ENCODE measurements at regions not wholly inside any gene's neighbourhood (a gene's known extent, or its start where the extent isn't known, plus 50 kb on each side); places are given as distances from the start of the nearest gene placed in this dataset.
"Not testable (repeated sequence)": the region's sequence is repeated elsewhere in the genome, so short reads cannot be mapped to it uniquely, and the experiment has no call there.

- no peak for DNase-seq
Observed at GRCh38 chr5:101009758-101010519, 106.9 kb upstream of the ST8SIA4 start.

DNA sequence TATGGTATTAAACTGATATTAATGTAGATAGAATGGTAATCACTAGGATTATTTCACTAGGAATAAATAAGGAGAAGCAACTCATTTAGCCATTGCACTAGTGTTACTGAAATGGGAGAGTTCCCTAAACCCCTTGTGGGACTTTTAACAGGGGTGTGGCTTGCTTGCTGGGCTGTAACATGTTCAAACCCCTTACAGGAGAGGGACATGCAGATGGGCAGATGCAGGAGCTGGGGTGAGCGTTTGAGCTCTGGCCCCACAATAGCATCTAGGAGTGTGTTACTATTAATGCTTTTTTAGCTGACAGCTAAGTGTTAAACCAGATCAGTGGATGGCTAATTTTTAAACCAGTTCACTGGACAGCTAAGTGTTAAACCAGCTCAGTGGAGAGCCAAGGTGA is 89.3 kb upstream of the ST8SIA4 start:
- DNase-seq = no peak

GRCh38 chr5:100983601-100984000 is 80.5 kb upstream of the ST8SIA4 start:
- DNase-seq = not testable (repeated sequence)

DNA sequence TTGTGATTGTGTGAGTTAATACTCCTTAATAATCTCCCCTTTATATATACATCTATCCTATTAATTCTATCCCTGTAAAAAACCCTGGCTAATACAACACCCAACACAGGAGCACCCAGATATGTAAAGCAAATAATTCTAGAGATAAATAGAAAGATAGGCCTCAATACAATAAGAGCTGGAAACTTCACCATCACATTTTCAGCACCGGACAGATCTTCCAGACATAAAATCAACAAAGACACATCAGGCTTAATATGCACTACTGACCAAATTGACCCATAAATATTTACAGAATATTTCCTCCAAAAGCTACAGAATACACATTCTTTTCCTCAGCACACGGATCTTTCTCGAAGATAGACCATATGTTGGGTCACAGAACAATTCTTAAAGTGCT is 71.0 kb upstream of the ST8SIA4 start:
- DNase-seq = no peak

GRCh38 chr5:100970646-100971255 is 67.7 kb upstream of the ST8SIA4 start:
- no peak for DNase-seq

DNA sequence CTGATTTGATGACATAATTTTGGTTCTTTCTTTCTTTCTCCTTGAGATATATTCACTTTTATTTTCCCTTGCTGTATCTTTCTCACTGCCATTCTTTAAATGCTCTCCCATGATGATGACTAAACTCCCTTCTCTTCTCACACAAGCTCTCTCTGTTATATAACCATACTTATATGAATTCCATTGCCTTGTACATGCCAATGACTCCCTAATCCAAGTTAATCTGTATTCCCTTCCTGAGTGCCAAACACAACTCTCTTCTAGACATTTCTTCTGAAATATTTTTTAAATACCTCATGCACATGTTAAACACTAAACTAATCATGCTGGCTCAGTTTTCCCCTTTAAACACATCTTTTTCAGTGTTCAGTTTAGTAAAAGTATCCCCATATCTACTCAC is 62.2 kb upstream of the ST8SIA4 start:
- DNase-seq = no peak

All from activated gamma-delta T cell (primary cell).